HCT116 (cell line): ENCODE measurements at regions not wholly inside any gene's neighbourhood (a gene's known extent, or its start where the extent isn't known, plus 50 kb on each side); places are given as distances from the start of the nearest gene placed in this dataset.

Experiments
- ATAC-seq: fragments of 200-7000 bp; cut with Tn5 transposase; 2 replicates; pipeline ENCODE4 v1.9.1; 2020; ENCODE audit warnings: mild to moderate bottlenecking, moderate library complexity
- BruUV-seq: library from RNA; stranded (reverse); fragments of 400-500 nt; replicated peaks from 2 replicates; lab custom pipeline; 2021; lab: Mats Ljungman, UMichigan
- CTCF ChIA-PET: fragments of 300-600 bp; sonication (Branson Sonifier 250); formaldehyde crosslinking; loops from one replicate; lab custom pipeline; 2021; ENCODE audit warnings: antibody characterized with exemption; lab: Charles Lee
- POLR2A ChIA-PET: fragments of 300-600, 350-600 bp; sonication (Branson Sonifier 250); formaldehyde crosslinking; loops from one replicate; lab custom pipeline; 2021; ENCODE audit warnings: antibody characterized with exemption; lab: Charles Lee
- RAD21 ChIA-PET, 2 experiments: fragments of 300-600 bp; sonication (Branson Sonifier 250); formaldehyde crosslinking; loops; one replicate each; lab custom pipeline; 2023; ENCODE audit warnings: low total read pairs in 2 of 2; ENCODE audit not compliant: uncharacterized antibody in 2 of 2, unreplicated experiment in 2 of 2, low non-redundant PET in 1 of 2; lab: Charles Lee
- DNase-seq: peaks from one replicate; pipeline ENCODE4 v3.0.0-alpha.2; 2010; ENCODE audit warnings: low read depth, low spot score
- H2AFZ ChIP-seq: fragments of 200-600 bp; shearing (Covaris generic), sonication (generic); 2 replicates; pipeline ENCODE4 v1.6.1; 2017; ENCODE audit warnings: low read depth, mixed run types, mixed read lengths, antibody characterized with exemption, low read length; ENCODE audit not compliant: poor library complexity, severe bottlenecking
- H3K27ac ChIP-seq: 2 replicates; pipeline ENCODE4 v1.5.1; 2012; ENCODE audit warnings: low read depth, low read length
- H3K27me3 ChIP-seq: fragments of 200-600 bp; sonication (generic); 2 replicates; pipeline ENCODE4 v1.6.1; 2016; ENCODE audit warnings: mixed run types, low read length, mixed read lengths; ENCODE audit not compliant: insufficient read depth
- H3K36me3 ChIP-seq, 2 experiments: fragments of 200-500 bp in 1 of 2; fragments of 200-600 bp in 1 of 2; sonication (Bioruptor generic) in 1 of 2; sonication (generic) in 1 of 2; 2 replicates each; pipeline versions ENCODE4 v1.5.1 to v1.6.1; 2014 to 2016; ENCODE audit warnings: low read length in 2 of 2, inconsistent platforms in 1 of 2, mixed read lengths in 1 of 2, mixed run types in 1 of 2; ENCODE audit not compliant: insufficient read depth in 2 of 2, control insufficient read depth in 1 of 2
- H3K4me1 ChIP-seq, 2 experiments: fragments of 200-600 bp in 1 of 2; sonication (generic) in 1 of 2; 2 replicates each; pipeline versions ENCODE4 v1.5.1 to v1.6.1; 2012 to 2017; ENCODE audit warnings: low read length in 2 of 2, inconsistent platforms in 1 of 2, mild to moderate bottlenecking in 1 of 2, mixed read lengths in 1 of 2, mixed run types in 1 of 2, moderate library complexity in 1 of 2; ENCODE audit not compliant: insufficient read depth in 2 of 2, control insufficient read depth in 1 of 2
- H3K4me2 ChIP-seq: fragments of 200-600 bp; sonication (generic); 2 replicates; pipeline ENCODE4 v1.6.1; 2017; ENCODE audit warnings: mixed run types, low read length, mixed read lengths
- H3K4me3 ChIP-seq, 2 experiments: fragments of 200-600 bp in 1 of 2; sonication (generic) in 1 of 2; replicated peaks in 1 of 2; 2 replicates each; pipeline ENCODE4 v1.5.1; 2011 to 2016; ENCODE audit warnings: low read length in 2 of 2, control low read depth in 1 of 2, low read depth in 1 of 2, mild to moderate bottlenecking in 1 of 2, mixed read lengths in 1 of 2, mixed run types in 1 of 2
- H3K79me2 ChIP-seq: fragments of 200-600 bp; sonication (generic); 2 replicates; pipeline ENCODE4 v1.6.1; 2017; ENCODE audit warnings: mild to moderate bottlenecking, mixed run types, low read length, moderate library complexity, mixed read lengths; ENCODE audit not compliant: insufficient read depth
- H3K9ac ChIP-seq: fragments of 200-600 bp; sonication (generic); 2 replicates; pipeline ENCODE4 v1.6.1; 2016; ENCODE audit warnings: low read length, mixed read lengths
- H3K9me2 ChIP-seq: fragments of 200-600 bp; sonication (generic), shearing (Covaris generic); 2 replicates; pipeline ENCODE4 v1.6.1; 2017; ENCODE audit warnings: mixed run types, mild to moderate bottlenecking, moderate library complexity; ENCODE audit not compliant: insufficient read depth
- H3K9me3 ChIP-seq, 2 experiments: fragments of 200-500 bp in 1 of 2; fragments of 200-600 bp in 1 of 2; sonication (Bioruptor generic) in 1 of 2; sonication (generic) in 1 of 2; 2 replicates each; pipeline ENCODE4 v1.6.1; 2014 to 2017; ENCODE audit warnings: low read length in 2 of 2, mixed read lengths in 2 of 2, inconsistent platforms in 1 of 2, low read depth in 1 of 2, mild to moderate bottlenecking in 1 of 2, mixed run types in 1 of 2, moderate library complexity in 1 of 2; ENCODE audit not compliant: control insufficient read depth in 1 of 2, insufficient read depth in 1 of 2
- H4K20me1 ChIP-seq: fragments of 200-600 bp; sonication (generic), shearing (Covaris generic); 2 replicates; pipeline ENCODE4 v1.6.1; 2017; ENCODE audit warnings: mixed run types, mild to moderate bottlenecking, moderate library complexity; ENCODE audit not compliant: insufficient read depth
- ATF3 ChIP-seq: IDR thresholded peaks from 2 replicates; pipeline ENCODE4 v1.6.1; 2012
- CBX3 ChIP-seq: IDR thresholded peaks from 2 replicates; pipeline ENCODE4 v1.6.1; 2012; ENCODE audit warnings: low read depth
- CTCF ChIP-seq, 3 experiments: fragments of 200-600 bp in 1 of 3; sonication (generic) in 1 of 3; IDR thresholded peaks in 2 of 3; conservative IDR thresholded peaks in 1 of 3; 2 replicates each; pipeline ENCODE4 v1.5.1; 2012 to 2017; ENCODE audit warnings: low read depth in 2 of 3, low read length in 2 of 3, antibody characterized with exemption in 1 of 3, borderline replicate concordance in 1 of 3, control low read depth in 1 of 3, mild to moderate bottlenecking in 1 of 3, mixed read lengths in 1 of 3, mixed run types in 1 of 3, moderate library complexity in 1 of 3; ENCODE audit not compliant: insufficient read depth in 1 of 3
- EGR1 ChIP-seq: IDR thresholded peaks from 2 replicates; pipeline ENCODE4 v1.6.1; 2012; ENCODE audit warnings: low read depth
- EZH2 ChIP-seq: fragments of 200-600 bp; sonication (generic); IDR thresholded peaks from 2 replicates; pipeline ENCODE4 v1.6.1; 2017; ENCODE audit warnings: antibody characterized with exemption, mixed run types
- EZH2phosphoT487 ChIP-seq: fragments of 200-600 bp; IDR thresholded peaks from 2 replicates; pipeline ENCODE4 v1.6.1; 2018; ENCODE audit warnings: antibody characterized with exemption, borderline replicate concordance
- FOSL1 ChIP-seq: IDR thresholded peaks from 2 replicates; pipeline ENCODE4 v1.6.1; 2012; ENCODE audit warnings: low read depth
- JUND ChIP-seq: IDR thresholded peaks from 2 replicates; pipeline ENCODE4 v1.6.1; 2012
- POLR2AphosphoS5 ChIP-seq: IDR thresholded peaks from 2 replicates; pipeline ENCODE4 v1.6.1; 2011; ENCODE audit warnings: mild to moderate bottlenecking, low read depth, low read length, moderate library complexity
- RAD21 ChIP-seq: IDR thresholded peaks from 2 replicates; pipeline ENCODE4 v1.6.1; 2012; ENCODE audit warnings: low read depth, mild to moderate bottlenecking
- REST ChIP-seq: IDR thresholded peaks from 2 replicates; pipeline ENCODE4 v1.6.1; 2012; ENCODE audit warnings: low read depth
- SIN3A ChIP-seq: IDR thresholded peaks from 2 replicates; pipeline ENCODE4 v1.6.1; 2012; ENCODE audit warnings: low read depth
- SP1 ChIP-seq: IDR thresholded peaks from 2 replicates; pipeline ENCODE4 v1.6.1; 2012; ENCODE audit warnings: low read depth
- TCF7L2 ChIP-seq: IDR thresholded peaks from 2 replicates; pipeline ENCODE4 v1.7.0; 2011; ENCODE audit warnings: borderline replicate concordance, inconsistent platforms; ENCODE audit not compliant: insufficient read depth, insufficient read length; ENCODE audit errors: extremely low read depth
- YY1 ChIP-seq: IDR thresholded peaks from 2 replicates; pipeline ENCODE4 v1.6.1; 2011; ENCODE audit warnings: low read length, low read depth, moderate library complexity, mild to moderate bottlenecking; ENCODE audit not compliant: insufficient replicate concordance; ENCODE audit errors: extremely low read depth
- ZBTB33 ChIP-seq: IDR thresholded peaks from 2 replicates; pipeline ENCODE4 v1.6.1; 2011; ENCODE audit warnings: mild to moderate bottlenecking, low read length, moderate library complexity; ENCODE audit not compliant: insufficient replicate concordance; ENCODE audit errors: extremely low read depth
- ZNF274 ChIP-seq: fragments of 200-500 bp; sonication (Bioruptor generic); IDR thresholded peaks from 2 replicates; pipeline ENCODE4 v1.6.1; 2014; ENCODE audit warnings: mild to moderate bottlenecking, low read depth, low read length, inconsistent platforms
- intact Hi-C: fragments of 100-400 bp; cut with micrococcal nuclease; formaldehyde crosslinking; loops from 2 replicates; pipeline ENCODE4 v1.10.0; 2022

GRCh38 chr2:66001538-66001937 lies 433.4 kb upstream of the MEIS1 start:
- no peaks in the 10 kb centered on the region for H4K20me1 ChIP-seq
- no peaks in the 10 kb centered on the region for H3K9me3 ChIP-seq
- ChIA-PET POLR2A (no interaction called here), CTCF (no interaction called here), RAD21 (no interaction called here)
- intact Hi-C loops, result no loop called here
- no peak overlapping the region for H3K27ac ChIP-seq
- H3K27me3 ChIP-seq, result peaks cover 5% of the 10 kb centered on the region
- no TSS peak for BruUV-seq
- no peak for TF ChIP-seq SIN3A
- TF ChIP-seq EZH2phosphoT487, result no peak
- TF ChIP-seq FOSL1, result no peak
- TF ChIP-seq REST, result no peak
- TF ChIP-seq ZBTB33, result no peak
- no peak for TF ChIP-seq TCF7L2
- TF ChIP-seq RAD21, result no peak
- no peak for TF ChIP-seq POLR2AphosphoS5
- no peak for TF ChIP-seq CBX3
- TF ChIP-seq SP1, result no peak
- TF ChIP-seq YY1, result no peak
- TF ChIP-seq EZH2, result no peak
- no peak for TF ChIP-seq ZNF274
- TF ChIP-seq ATF3, result no peak
- TF ChIP-seq EGR1, result no peak
- TF ChIP-seq CTCF (IDR thresholded peaks at IDR 0.05 in 2 of 3, conservative IDR thresholded peaks at IDR 0.05 in 1 of 3; ENCODE audit: borderline replicate concordance in 1 of 3, insufficient read depth in 1 of 3, low read depth in 2 of 3, low read length in 2 of 3), result no peak
- no peak for TF ChIP-seq JUND
- no peak overlapping the region for H3K9ac ChIP-seq
- H3K36me3 ChIP-seq, result no peaks in the 10 kb centered on the region
- ATAC-seq (no peak), DNase-seq (no peak)
- H3K4me3 ChIP-seq, result no peak overlapping the region
- no peaks in the 10 kb centered on the region for H3K4me1 ChIP-seq
- H3K4me2 ChIP-seq, result no peak overlapping the region
- no peaks in the 10 kb centered on the region for H3K79me2 ChIP-seq
- no peak overlapping the region for H2AFZ ChIP-seq
- no peaks in the 10 kb centered on the region for H3K9me2 ChIP-seq
